Stimulated activated CD4-positive, alpha-beta T cell treated with anti-CD3 and anti-CD28 coated beads, Interleukin-15, amount 100 ng/mL, for 24 hours (primary cell): ENCODE measurements at regions not wholly inside any gene's neighbourhood (a gene's known extent, or its start where the extent isn't known, plus 50 kb on each side); places are given as distances from the start of the nearest gene placed in this dataset.
"Not testable (repeated sequence)": the region's sequence is repeated elsewhere in the genome, so short reads cannot be mapped to it uniquely, and the experiment has no call there.

Source experiments
- DNase-seq: peaks from one replicate; pipeline ENCODE4 v3.0.0-alpha.2; 2020

GRCh38 chr9:85199866-85200495, 530.5 kb downstream of the NTRK2 start:
- DNase-seq: no peak

GRCh38 chr9:85192750-85193149, 523.2 kb downstream of the NTRK2 start:
- no peak for DNase-seq

- DNase-seq: no peak
Measured at GRCh38 chr9:85186218-85186585, 516.7 kb downstream of the NTRK2 start.

- DNase-seq: no peak
Measured at GRCh38 chr9:85185486-85186217, 516.1 kb downstream of the NTRK2 start.

- no peak for DNase-seq
Measured at GRCh38 chr9:85182383-85182782, 512.9 kb downstream of the NTRK2 start.

- DNase-seq: no peak
Measured at GRCh38 chr9:85178474-85178873, 508.9 kb downstream of the NTRK2 start.

- no peak for DNase-seq
Measured at GRCh38 chr9:85173967-85174366, 504.4 kb downstream of the NTRK2 start.

- no peak for DNase-seq
Measured at GRCh38 chr9:85172001-85172978, 502.8 kb downstream of the NTRK2 start.

GRCh38 chr9:85171163-85171562, 501.6 kb downstream of the NTRK2 start:
- no peak for DNase-seq

GRCh38 chr9:85168412-85168811, 498.9 kb downstream of the NTRK2 start:
- no peak for DNase-seq

- no peak for DNase-seq
Measured at GRCh38 chr9:85167146-85167545, 497.6 kb downstream of the NTRK2 start.

GRCh38 chr9:85163825-85164224, 494.3 kb downstream of the NTRK2 start:
- no peak for DNase-seq

GRCh38 chr9:85163415-85163814, 493.9 kb downstream of the NTRK2 start:
- no peak for DNase-seq

GRCh38 chr9:85162822-85163221, 493.3 kb downstream of the NTRK2 start:
- DNase-seq: no peak

GRCh38 chr9:85160944-85161343, 491.4 kb downstream of the NTRK2 start:
- DNase-seq: not testable (repeated sequence)

GRCh38 chr9:85158512-85158911, 489.0 kb downstream of the NTRK2 start:
- no peak for DNase-seq

- no peak for DNase-seq
Measured at GRCh38 chr9:85157772-85158171, 488.2 kb downstream of the NTRK2 start.

- no peak for DNase-seq
Measured at GRCh38 chr9:85156652-85157051, 487.1 kb downstream of the NTRK2 start.

- DNase-seq: no peak
Measured at GRCh38 chr9:85155352-85155751, 485.8 kb downstream of the NTRK2 start.

GRCh38 chr9:85151741-85152140, 482.2 kb downstream of the NTRK2 start:
- DNase-seq: no peak

GRCh38 chr9:85151162-85151561, 481.6 kb downstream of the NTRK2 start:
- no peak for DNase-seq

- no peak for DNase-seq
Measured at GRCh38 chr9:85147046-85147640, 477.6 kb downstream of the NTRK2 start.

- DNase-seq: no peak
Measured at GRCh38 chr9:85142968-85143367, 473.4 kb downstream of the NTRK2 start.
